Thoracic aorta (tissue), 2 donors: ENCODE measurements at regions not wholly inside any gene's neighbourhood (a gene's known extent, or its start where the extent isn't known, plus 50 kb on each side); places are given as distances from the start of the nearest gene placed in this dataset.

ENCODE experiments used
- ATAC-seq: fragments of 150-250 bp; one replicate; pipeline ENCODE4 v1.8.0; 2017; ENCODE audit warnings: low read depth; ENCODE audit not compliant: insufficient number of reproducible peaks, low FRiP score
- DNase-seq: peaks from one replicate; pipeline ENCODE4 v3.0.0-alpha.2; 2020; ENCODE audit warnings: low spot score
- H3K27ac ChIP-seq, 2 donors: fragments of 200-600 bp; sonication (generic); 1 replicate in 1 of 2; 2 replicates in 1 of 2; pipeline ENCODE4 v1.5.1; 2016; ENCODE audit warnings: mild to moderate bottlenecking in 2 of 2, moderate library complexity in 2 of 2
- H3K27me3 ChIP-seq: fragments of 200-600 bp; sonication (generic); replicated peaks from 2 replicates; pipeline ENCODE4 v1.6.0; 2016; ENCODE audit warnings: mild to moderate bottlenecking; ENCODE audit not compliant: insufficient read depth
- H3K36me3 ChIP-seq: fragments of 200-600 bp; sonication (generic); one replicate; pipeline ENCODE4 v1.5.1; 2016
- H3K4me1 ChIP-seq, 2 donors: fragments of 200-600 bp; sonication (generic); 1 replicate in 1 of 2; 2 replicates in 1 of 2; pipeline versions ENCODE4 v1.5.1 to v1.6.0; 2016; ENCODE audit warnings: low read depth in 2 of 2, mild to moderate bottlenecking in 1 of 2; ENCODE audit not compliant: control insufficient read depth in 1 of 2
- H3K4me3 ChIP-seq: fragments of 200-600 bp; sonication (generic); 2 replicates; pipeline ENCODE4 v1.5.1; 2016; ENCODE audit warnings: mild to moderate bottlenecking
- H3K9me3 ChIP-seq: fragments of 200-600 bp; sonication (generic); 2 replicates; pipeline ENCODE4 v1.5.1; 2016
- TF ChIP-seq, protein P1 (sequence below): fragments of 200-600 bp; sonication (generic); IDR thresholded peaks from one replicate; pipeline ENCODE4 v1.5.1; 2019; ENCODE audit warnings: antibody characterized with exemption

DNA sequence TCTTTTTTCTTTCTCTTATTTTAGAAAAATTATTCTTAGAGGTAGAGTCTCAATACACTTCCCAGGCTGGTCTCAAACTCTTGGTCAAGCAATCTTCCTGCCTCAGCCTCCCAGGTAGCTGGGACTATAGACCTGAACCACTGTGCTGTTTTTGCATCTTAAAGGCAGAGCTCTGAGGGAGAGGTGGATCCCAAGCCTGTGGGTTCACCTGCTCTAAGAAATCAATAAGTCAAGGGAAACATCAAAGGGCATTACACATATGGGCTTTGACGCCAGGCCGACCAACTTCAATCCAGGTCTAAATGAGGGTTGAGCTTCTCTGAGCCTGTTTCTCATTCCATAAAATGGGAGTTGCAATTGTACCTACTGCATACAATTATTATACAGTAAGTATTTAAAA, 223.9 kb downstream of the LY86 start:
- ATAC-seq (no peak), DNase-seq (no peak)
- TF ChIP-seq, protein P1, sequence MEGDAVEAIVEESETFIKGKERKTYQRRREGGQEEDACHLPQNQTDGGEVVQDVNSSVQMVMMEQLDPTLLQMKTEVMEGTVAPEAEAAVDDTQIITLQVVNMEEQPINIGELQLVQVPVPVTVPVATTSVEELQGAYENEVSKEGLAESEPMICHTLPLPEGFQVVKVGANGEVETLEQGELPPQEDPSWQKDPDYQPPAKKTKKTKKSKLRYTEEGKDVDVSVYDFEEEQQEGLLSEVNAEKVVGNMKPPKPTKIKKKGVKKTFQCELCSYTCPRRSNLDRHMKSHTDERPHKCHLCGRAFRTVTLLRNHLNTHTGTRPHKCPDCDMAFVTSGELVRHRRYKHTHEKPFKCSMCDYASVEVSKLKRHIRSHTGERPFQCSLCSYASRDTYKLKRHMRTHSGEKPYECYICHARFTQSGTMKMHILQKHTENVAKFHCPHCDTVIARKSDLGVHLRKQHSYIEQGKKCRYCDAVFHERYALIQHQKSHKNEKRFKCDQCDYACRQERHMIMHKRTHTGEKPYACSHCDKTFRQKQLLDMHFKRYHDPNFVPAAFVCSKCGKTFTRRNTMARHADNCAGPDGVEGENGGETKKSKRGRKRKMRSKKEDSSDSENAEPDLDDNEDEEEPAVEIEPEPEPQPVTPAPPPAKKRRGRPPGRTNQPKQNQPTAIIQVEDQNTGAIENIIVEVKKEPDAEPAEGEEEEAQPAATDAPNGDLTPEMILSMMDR, result no peak
- Histone ChIP-seq H3K4me1 (peaks cover 0 to 7% of the 10 kb centered on the region in 2 donors), H3K27ac (no peak overlapping the region), H3K9me3 (no peaks in the 10 kb centered on the region), H3K4me3 (no peak overlapping the region), H3K36me3 (no peaks in the 10 kb centered on the region), H3K27me3 (no peaks in the 10 kb centered on the region)

DNA sequence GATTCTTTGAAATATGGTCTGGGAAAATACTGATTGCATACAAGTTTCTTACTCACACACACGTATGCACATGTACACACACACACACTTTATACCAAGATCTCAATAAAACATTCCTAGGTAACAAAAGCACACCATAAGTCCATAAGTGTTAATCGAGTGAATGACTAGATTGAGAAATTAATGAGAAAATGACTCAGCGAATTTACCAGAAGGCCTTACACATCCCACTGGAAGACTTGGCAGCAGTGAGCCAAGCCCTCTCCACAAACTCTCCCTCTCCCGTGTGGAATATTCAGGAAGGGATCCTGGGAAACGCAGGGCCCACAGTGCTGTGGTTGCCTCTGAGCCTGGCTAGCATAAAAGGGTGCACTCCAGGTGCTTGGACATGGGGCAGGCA, 227.2 kb downstream of the LY86 start:
- Histone ChIP-seq H3K4me1 (peaks cover 0 to 7% of the 10 kb centered on the region in 2 donors), H3K36me3 (no peaks in the 10 kb centered on the region), H3K27ac (no peak overlapping the region), H3K4me3 (no peak overlapping the region), H3K27me3 (no peaks in the 10 kb centered on the region), H3K9me3 (no peaks in the 10 kb centered on the region)
- DNase-seq (no peak), ATAC-seq (no peak)
- TF ChIP-seq, protein P1, result no peak

DNA sequence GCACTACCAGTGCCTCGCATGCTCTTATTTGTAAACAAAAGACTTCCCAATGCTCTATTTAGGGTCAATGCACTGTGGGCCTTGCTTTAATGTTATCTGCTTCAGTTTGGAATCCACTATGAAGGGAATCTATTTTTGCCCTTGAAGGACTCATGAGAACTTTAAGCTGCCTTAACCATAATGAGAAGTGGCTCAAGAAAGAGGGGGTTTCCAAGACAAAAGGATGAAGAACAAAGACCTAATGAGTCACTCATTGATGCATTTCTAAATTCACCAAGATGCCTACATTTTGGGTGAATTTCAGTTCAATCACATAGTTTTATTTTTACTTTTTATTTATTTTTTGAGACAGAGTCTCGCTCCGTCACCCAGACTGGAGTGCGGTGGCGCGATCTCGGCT, 228.2 kb downstream of the LY86 start:
- no peak for ATAC-seq
- no peak overlapping the region for H3K4me3 ChIP-seq
- H3K27ac ChIP-seq, result no peak overlapping the region
- DNase-seq, result no peak
- H3K27me3 ChIP-seq, result no peaks in the 10 kb centered on the region
- H3K4me1 ChIP-seq, result peaks cover 0 to 1% of the 10 kb centered on the region in 2 donors
- H3K9me3 ChIP-seq, result no peaks in the 10 kb centered on the region
- no peaks in the 10 kb centered on the region for H3K36me3 ChIP-seq
- TF ChIP-seq, protein P1, result no peak

DNA sequence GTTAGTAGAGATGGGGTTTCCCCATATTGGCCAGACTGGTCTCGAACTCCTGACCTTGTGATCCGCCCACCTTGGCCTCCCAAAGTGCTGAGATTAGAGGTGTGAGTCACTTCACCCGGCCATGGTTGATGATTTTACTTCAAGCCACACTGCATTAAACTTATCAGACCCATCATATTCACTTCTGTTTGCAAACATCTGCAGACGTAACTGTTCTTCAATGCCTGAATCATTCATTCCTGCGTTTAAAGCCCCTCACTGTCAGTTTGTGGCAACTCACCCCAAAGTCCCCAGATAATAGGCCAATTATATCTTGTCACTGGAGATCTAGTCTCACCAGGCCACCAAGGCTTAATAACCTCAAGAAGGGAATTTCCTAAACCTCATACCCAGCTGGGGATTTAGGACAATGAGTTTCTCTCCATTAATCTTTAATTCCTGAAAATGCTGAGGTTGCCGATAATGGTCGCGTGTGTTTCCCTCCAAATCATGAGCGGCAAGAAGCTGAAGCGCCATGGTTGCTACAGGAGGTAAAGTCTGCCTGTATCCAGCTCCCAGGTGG, 229.6 kb downstream of the LY86 start:
- TF ChIP-seq, protein P1, result no peak
- no peaks in the 10 kb centered on the region for H3K9me3 ChIP-seq
- no peaks in the 10 kb centered on the region for H3K27me3 ChIP-seq
- no peak overlapping the region for H3K4me3 ChIP-seq
- H3K27ac ChIP-seq, result no peak overlapping the region
- no peak for DNase-seq
- H3K36me3 ChIP-seq, result no peaks in the 10 kb centered on the region
- ATAC-seq, result no peak
- H3K4me1 ChIP-seq, result no peaks in the 10 kb centered on the region

DNA sequence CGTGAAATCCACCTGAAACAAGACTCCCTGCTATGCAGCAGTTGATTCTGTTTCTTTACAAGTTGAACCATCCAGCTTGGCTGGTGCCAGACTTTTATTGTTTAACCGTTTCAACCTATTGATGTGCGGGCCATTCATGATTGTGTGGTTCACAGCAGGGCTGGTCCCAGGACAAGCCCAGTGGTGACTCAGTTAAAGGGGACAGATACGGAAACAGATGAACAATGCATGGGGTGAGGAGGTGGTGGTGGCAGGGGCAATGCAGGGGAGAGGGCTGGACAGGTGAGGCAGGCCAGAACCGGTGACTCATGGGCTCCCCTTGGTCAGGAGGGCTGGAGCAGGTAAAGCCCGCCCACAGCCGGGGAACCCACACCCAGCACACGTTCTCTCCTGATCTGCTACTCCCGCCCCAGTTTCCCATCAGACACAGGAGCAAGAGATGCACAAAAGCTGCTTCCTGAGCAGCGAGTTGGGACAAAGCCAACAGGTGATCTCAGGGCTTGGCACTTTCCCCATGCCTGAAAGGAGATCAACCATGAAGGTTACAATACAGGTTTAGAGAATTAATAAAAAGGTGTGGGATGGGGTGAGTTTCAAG, 232.2 kb downstream of the LY86 start:
- DNase-seq (no peak), ATAC-seq (no peak)
- Histone ChIP-seq H3K27ac (no peak overlapping the region), H3K36me3 (no peaks in the 10 kb centered on the region), H3K27me3 (no peaks in the 10 kb centered on the region), H3K4me3 (no peak overlapping the region), H3K4me1 (no peaks in the 10 kb centered on the region), H3K9me3 (no peaks in the 10 kb centered on the region)
- TF ChIP-seq, protein P1, result no peak
